ENCODE measurements at regions not wholly inside any gene's neighbourhood (a gene's known extent, or its start where the extent isn't known, plus 50 kb on each side); places are given as distances from the start of the nearest gene placed in this dataset.

- TF ChIP-seq, protein P1, sequence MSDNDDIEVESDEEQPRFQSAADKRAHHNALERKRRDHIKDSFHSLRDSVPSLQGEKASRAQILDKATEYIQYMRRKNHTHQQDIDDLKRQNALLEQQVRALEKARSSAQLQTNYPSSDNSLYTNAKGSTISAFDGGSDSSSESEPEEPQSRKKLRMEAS (IDR thresholded peaks at IDR 0.05), result no peak
- TF ChIP-seq CTCF (IDR thresholded peaks at IDR 0.05; ENCODE audit: low read depth, low read length, missing input control) (no peak), ATF3 (IDR thresholded peaks at IDR 0.05) (no peak), REST (IDR thresholded peaks at IDR 0.05) (no peak), JUND (IDR thresholded peaks at IDR 0.05) (no peak), YY1 (IDR thresholded peaks at IDR 0.05) (no peak), HNF4G (IDR thresholded peaks at IDR 0.05) (no peak), FOXA1 (IDR thresholded peaks at IDR 0.05) (no peak), RAD21 (IDR thresholded peaks at IDR 0.05) (no peak), RXRA (IDR thresholded peaks at IDR 0.05) (no peak), SP1 (IDR thresholded peaks at IDR 0.05) (no peak), NR2F2 (IDR thresholded peaks at IDR 0.05) (no peak), HNF4A (conservative IDR thresholded peaks at IDR 0.05) (no peak)
- TF ChIP-seq, protein P2, sequence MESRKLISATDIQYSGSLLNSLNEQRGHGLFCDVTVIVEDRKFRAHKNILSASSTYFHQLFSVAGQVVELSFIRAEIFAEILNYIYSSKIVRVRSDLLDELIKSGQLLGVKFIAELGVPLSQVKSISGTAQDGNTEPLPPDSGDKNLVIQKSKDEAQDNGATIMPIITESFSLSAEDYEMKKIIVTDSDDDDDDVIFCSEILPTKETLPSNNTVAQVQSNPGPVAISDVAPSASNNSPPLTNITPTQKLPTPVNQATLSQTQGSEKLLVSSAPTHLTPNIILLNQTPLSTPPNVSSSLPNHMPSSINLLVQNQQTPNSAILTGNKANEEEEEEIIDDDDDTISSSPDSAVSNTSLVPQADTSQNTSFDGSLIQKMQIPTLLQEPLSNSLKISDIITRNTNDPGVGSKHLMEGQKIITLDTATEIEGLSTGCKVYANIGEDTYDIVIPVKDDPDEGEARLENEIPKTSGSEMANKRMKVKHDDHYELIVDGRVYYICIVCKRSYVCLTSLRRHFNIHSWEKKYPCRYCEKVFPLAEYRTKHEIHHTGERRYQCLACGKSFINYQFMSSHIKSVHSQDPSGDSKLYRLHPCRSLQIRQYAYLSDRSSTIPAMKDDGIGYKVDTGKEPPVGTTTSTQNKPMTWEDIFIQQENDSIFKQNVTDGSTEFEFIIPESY (IDR thresholded peaks at IDR 0.05), result no peak
Observed at GRCh38 chr13:63414247-63414646, 1998.6 kb upstream of the PCDH20 start.

Measured in liver (tissue), 3 donors.